HepG2 (cell line): ENCODE measurements at regions not wholly inside any gene's neighbourhood (a gene's known extent, or its start where the extent isn't known, plus 50 kb on each side); places are given as distances from the start of the nearest gene placed in this dataset.

ENCODE experiments used
- ATAC-seq: fragments of 200-7000 bp; cut with Tn5 transposase; 3 replicates; pipeline ENCODE4 v1.9.1; 2020; ENCODE audit warnings: mild to moderate bottlenecking, moderate library complexity
- BruUV-seq: library from RNA; stranded (reverse); fragments of 400-500 nt; replicated peaks from 2 replicates; lab custom pipeline; 2021; lab: Mats Ljungman, UMichigan
- CTCF ChIA-PET: fragments of 300-600 bp; formaldehyde crosslinking; extraction: SDS; loops from one replicate; lab custom pipeline; 2021; ENCODE audit warnings: low total read pairs, inconsistent platforms, low intra/inter-chr PET ratio; lab: Yijun Ruan, JAX
- POLR2A ChIA-PET: fragments of 350-600 bp; sonication (Branson Sonifier 250); formaldehyde crosslinking; loops from one replicate; lab custom pipeline; 2020; ENCODE audit warnings: antibody characterized with exemption, inconsistent platforms; lab: Yijun Ruan, JAX
- DNase-seq: peaks from one replicate; pipeline ENCODE4 v3.0.0-alpha.2; 2015; ENCODE audit warnings: low spot score
- FAIRE-seq: peaks from 3 replicates; lab custom pipeline; 2011; peaks lifted over from hg19 to GRCh38; lab: Jason Lieb, UNC
- H2AFZ ChIP-seq: one replicate; pipeline ENCODE4 v1.6.1; 2011; ENCODE audit warnings: low read length, inconsistent platforms
- H3K27ac ChIP-seq: fragments of 300-600 bp; 3 replicates; pipeline ENCODE4 v1.8.0; 2011; ENCODE audit warnings: mixed run types, mild to moderate bottlenecking, mixed read lengths, low read length, inconsistent platforms; ENCODE audit not compliant: insufficient read depth; ENCODE audit errors: extremely low read length
- H3K27me3 ChIP-seq, 2 experiments: fragments of 200-600 bp in 1 of 2; 2 replicates in 1 of 2; 3 replicates in 1 of 2; pipeline versions ENCODE4 v1.6.0 to v1.8.0; 2011; ENCODE audit warnings: low read length in 2 of 2, mild to moderate bottlenecking in 2 of 2, moderate library complexity in 2 of 2, inconsistent platforms in 1 of 2; ENCODE audit not compliant: insufficient read depth in 2 of 2, control insufficient read depth in 1 of 2
- H3K36me3 ChIP-seq, 2 experiments: fragments of 200-600 bp in 1 of 2; replicated peaks in 1 of 2; 2 replicates in 1 of 2; 3 replicates in 1 of 2; pipeline versions ENCODE4 v1.5.1 to v1.8.0; 2011; ENCODE audit warnings: low read length in 2 of 2, inconsistent platforms in 1 of 2; ENCODE audit not compliant: insufficient read depth in 2 of 2, control insufficient read depth in 1 of 2
- H3K4me1 ChIP-seq: 2 replicates; pipeline ENCODE4 v1.5.1; 2012; ENCODE audit warnings: low read length, inconsistent platforms; ENCODE audit not compliant: insufficient read depth
- H3K4me2 ChIP-seq: 2 replicates; pipeline ENCODE4 v1.6.0; 2011; ENCODE audit warnings: low read depth, low read length, inconsistent platforms
- H3K4me3 ChIP-seq, 3 experiments: fragments of 200-600 bp in 1 of 3; sonication (generic), shearing (Covaris generic) in 1 of 3; replicated peaks in 1 of 3; 2 replicates each; pipeline ENCODE4 v1.5.1; 2011 to 2016; ENCODE audit warnings: low read length in 3 of 3, inconsistent platforms in 2 of 3, low read depth in 2 of 3, mild to moderate bottlenecking in 2 of 3, control low read depth in 1 of 3, mixed read lengths in 1 of 3; ENCODE audit not compliant: insufficient read depth in 1 of 3
- H3K79me2 ChIP-seq: one replicate; pipeline ENCODE4 v1.6.1; 2011; ENCODE audit warnings: low read length, inconsistent platforms; ENCODE audit not compliant: insufficient read depth
- H3K9ac ChIP-seq: 2 replicates; pipeline ENCODE4 v1.6.0; 2011; ENCODE audit warnings: mild to moderate bottlenecking, low read depth, low read length, inconsistent platforms; ENCODE audit not compliant: insufficient read depth
- H3K9me3 ChIP-seq: 2 replicates; pipeline ENCODE4 v1.5.1; 2012; ENCODE audit warnings: mild to moderate bottlenecking, low read length
- H4K20me1 ChIP-seq: 2 replicates; pipeline ENCODE4 v1.6.0; 2011; ENCODE audit warnings: inconsistent platforms, mild to moderate bottlenecking, low read length, moderate library complexity; ENCODE audit not compliant: insufficient read depth
- CC2D1A ChIP-seq: sonication (generic); formaldehyde crosslinking; IDR thresholded peaks from 2 replicates; pipeline ENCODE4 v1.8.1; 2023; ENCODE audit warnings: mild to moderate bottlenecking, missing genetic modification reagents
- CREM ChIP-seq, 2 experiments: sonication (generic) in 1 of 2; formaldehyde crosslinking in 1 of 2; IDR thresholded peaks; 2 replicates each; pipeline versions ENCODE4 v1.4.0 to v1.6.1; 2016 to 2020; ENCODE audit warnings: antibody characterized with exemption in 1 of 2, mild to moderate bottlenecking in 1 of 2, missing genetic modification reagents in 1 of 2
- DNMT3B ChIP-seq: conservative IDR thresholded peaks from 2 replicates; pipeline ENCODE4 v1.6.1; 2016; ENCODE audit warnings: missing biosample characterization, control low read depth
- EZH2 ChIP-seq: conservative IDR thresholded peaks from 2 replicates; pipeline ENCODE4 v1.6.1; 2012; ENCODE audit warnings: mild to moderate bottlenecking, low read depth, low read length, moderate library complexity
- HNF4A ChIP-seq: sonication (generic); formaldehyde crosslinking; IDR thresholded peaks from 2 replicates; pipeline ENCODE4 v1.4.0; 2020; ENCODE audit warnings: missing genetic modification reagents
- TEAD2 ChIP-seq: sonication (generic); formaldehyde crosslinking; IDR thresholded peaks from 2 replicates; pipeline ENCODE4 v1.9.0; 2021; ENCODE audit warnings: missing genetic modification reagents
- ZFP90 ChIP-seq: sonication (generic); formaldehyde crosslinking; IDR thresholded peaks from 2 replicates; pipeline ENCODE4 v1.8.0; 2022; ENCODE audit warnings: missing genetic modification reagents, mild to moderate bottlenecking, inconsistent platforms, borderline replicate concordance
- ZNF329 ChIP-seq: sonication (generic); formaldehyde crosslinking; IDR thresholded peaks from 2 replicates; pipeline ENCODE4 v1.9.0; 2021; ENCODE audit warnings: low read depth, mild to moderate bottlenecking, missing genetic modification reagents
- ZNF354B ChIP-seq: sonication (generic); formaldehyde crosslinking; IDR thresholded peaks from 2 replicates; pipeline ENCODE4 v1.8.0; 2022; ENCODE audit warnings: mild to moderate bottlenecking, missing genetic modification reagents
- WGBS: methylation state at CpG from one replicate; pipeline ENCODE4 v1.1.6; 2017; ENCODE audit warnings: low lambda C conversion rate; 5-methylcytosine and 5-hydroxymethylcytosine counted together
- in situ Hi-C: cut with HindIII; loops from 2 replicates; pipeline ENCODE4 v1.10.0; 2017; ENCODE audit warnings: low pct_unique_long_range_greater_than_20kb; ENCODE audit not compliant: extremely low pct_ligation_motif_present
- intact Hi-C: fragments of 100-400 bp; cut with micrococcal nuclease; formaldehyde crosslinking; loops from one replicate; pipeline ENCODE4 v1.10.0; 2022; ENCODE audit not compliant: unreplicated experiment
- TF ChIP-seq, protein P1 (sequence below): sonication (generic); formaldehyde crosslinking; IDR thresholded peaks from 2 replicates; pipeline ENCODE4 v1.5.0; 2020; ENCODE audit warnings: missing genetic modification reagents
- TF ChIP-seq, protein P2 (sequence below): sonication (generic); formaldehyde crosslinking; IDR thresholded peaks from 2 replicates; pipeline ENCODE4 v1.8.0; 2022; ENCODE audit warnings: low read depth, missing genetic modification reagents

DNA sequence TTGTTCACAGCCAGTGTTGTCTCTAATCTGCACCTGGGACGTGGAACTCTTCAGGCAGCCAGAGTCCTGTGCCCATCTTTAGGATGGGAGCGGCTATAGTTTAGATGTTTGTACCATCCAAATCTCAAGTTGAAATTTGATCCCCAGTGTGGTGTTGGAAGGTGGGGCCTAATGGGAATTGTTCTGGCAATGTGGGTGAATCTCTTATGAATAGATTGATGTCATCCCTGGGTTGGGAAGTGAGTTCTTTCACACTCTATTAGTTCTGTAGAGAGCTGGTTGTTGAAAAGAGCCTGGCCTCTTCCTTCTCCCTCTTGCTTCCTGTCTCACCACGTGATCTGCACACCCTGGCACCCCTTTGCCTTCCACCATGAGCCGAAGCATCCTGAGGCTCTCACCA, 300.9 kb downstream of the TXNL1 start:
- TF ChIP-seq ZNF329 (CRISPR knock-in tag) = no peak
- no peak for TF ChIP-seq HNF4A (CRISPR knock-in tag)
- no peak for TF ChIP-seq DNMT3B (CRISPR knock-in tag)
- TF ChIP-seq TEAD2 (CRISPR knock-in tag) = no peak
- TF ChIP-seq ZNF354B = no peak
- TF ChIP-seq EZH2 = no peak
- TF ChIP-seq, protein P1, sequence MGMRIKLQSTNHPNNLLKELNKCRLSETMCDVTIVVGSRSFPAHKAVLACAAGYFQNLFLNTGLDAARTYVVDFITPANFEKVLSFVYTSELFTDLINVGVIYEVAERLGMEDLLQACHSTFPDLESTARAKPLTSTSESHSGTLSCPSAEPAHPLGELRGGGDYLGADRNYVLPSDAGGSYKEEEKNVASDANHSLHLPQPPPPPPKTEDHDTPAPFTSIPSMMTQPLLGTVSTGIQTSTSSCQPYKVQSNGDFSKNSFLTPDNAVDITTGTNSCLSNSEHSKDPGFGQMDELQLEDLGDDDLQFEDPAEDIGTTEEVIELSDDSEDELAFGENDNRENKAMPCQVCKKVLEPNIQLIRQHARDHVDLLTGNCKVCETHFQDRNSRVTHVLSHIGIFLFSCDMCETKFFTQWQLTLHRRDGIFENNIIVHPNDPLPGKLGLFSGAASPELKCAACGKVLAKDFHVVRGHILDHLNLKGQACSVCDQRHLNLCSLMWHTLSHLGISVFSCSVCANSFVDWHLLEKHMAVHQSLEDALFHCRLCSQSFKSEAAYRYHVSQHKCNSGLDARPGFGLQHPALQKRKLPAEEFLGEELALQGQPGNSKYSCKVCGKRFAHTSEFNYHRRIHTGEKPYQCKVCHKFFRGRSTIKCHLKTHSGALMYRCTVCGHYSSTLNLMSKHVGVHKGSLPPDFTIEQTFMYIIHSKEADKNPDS = no peak
- TF ChIP-seq, protein P2, sequence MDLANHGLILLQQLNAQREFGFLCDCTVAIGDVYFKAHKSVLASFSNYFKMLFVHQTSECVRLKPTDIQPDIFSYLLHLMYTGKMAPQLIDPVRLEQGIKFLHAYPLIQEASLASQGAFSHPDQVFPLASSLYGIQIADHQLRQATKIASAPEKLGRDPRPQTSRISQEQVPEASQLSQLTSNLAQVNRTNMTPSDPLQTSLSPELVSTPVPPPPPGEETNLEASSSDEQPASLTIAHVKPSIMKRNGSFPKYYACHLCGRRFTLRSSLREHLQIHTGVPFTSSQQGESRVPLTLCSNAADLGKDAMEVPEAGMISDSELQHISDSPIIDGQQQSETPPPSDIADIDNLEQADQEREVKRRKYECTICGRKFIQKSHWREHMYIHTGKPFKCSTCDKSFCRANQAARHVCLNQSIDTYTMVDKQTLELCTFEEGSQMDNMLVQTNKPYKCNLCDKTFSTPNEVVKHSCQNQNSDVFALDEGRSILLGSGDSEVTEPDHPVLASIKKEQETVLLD (CRISPR knock-in tag) = no peak
- TF ChIP-seq ZFP90 = no peak
- no peak for TF ChIP-seq CC2D1A (CRISPR knock-in tag)
- no peak for TF ChIP-seq CREM (IDR thresholded peaks at IDR 0.05)
- no peak for TF ChIP-seq CREM (CRISPR knock-in tag; IDR thresholded peaks at IDR 0.05)
- in situ Hi-C loops = no loop called here
- FAIRE-seq = no peak
- Histone ChIP-seq H3K4me3 (no peak overlapping the region), H3K4me2 (no peak overlapping the region), H4K20me1 (no peaks in the 10 kb centered on the region), H3K4me1 (no peaks in the 10 kb centered on the region), H3K9ac (no peak overlapping the region), H2AFZ (no peak overlapping the region), H3K27ac (no peak overlapping the region), H3K27me3 (no peaks in the 10 kb centered on the region), H3K79me2 (no peaks in the 10 kb centered on the region), H3K9me3 (peaks cover 26% of the 10 kb centered on the region), H3K36me3 (no peaks in the 10 kb centered on the region)
- no TSS peak for BruUV-seq
- intact Hi-C loops = no loop called here
- CTCF ChIA-PET = no interaction called here
- POLR2A ChIA-PET = no interaction called here
- 0% methylated on average over 3 of the region's 4 CpGs for WGBS
- no peak for ATAC-seq
- DNase-seq = no peak
